CD14-positive monocyte (primary cell): ENCODE measurements at regions not wholly inside any gene's neighbourhood (a gene's known extent, or its start where the extent isn't known, plus 50 kb on each side); places are given as distances from the start of the nearest gene placed in this dataset.

Experiments used
- DNase-seq, 3 donors: peaks; one replicate each; pipeline ENCODE4 v3.0.0-alpha.2; 2011 to 2022
- H2AFZ ChIP-seq: 2 replicates; pipeline ENCODE4 v1.6.0; 2012; ENCODE audit warnings: mild to moderate bottlenecking, low read depth, low read length, inconsistent platforms; ENCODE audit not compliant: insufficient read depth, poor library complexity, severe bottlenecking
- H3K27ac ChIP-seq, 2 donors: 1 replicate in 1 of 2; 2 replicates in 1 of 2; pipeline ENCODE4 v1.5.1; 2012 to 2013; ENCODE audit warnings: low read length in 2 of 2, control low read depth in 1 of 2, inconsistent platforms in 1 of 2, low read depth in 1 of 2, mild to moderate bottlenecking in 1 of 2
- H3K27me3 ChIP-seq, 2 donors: one replicate each; pipeline versions ENCODE4 v1.6.0 to v1.6.1; 2011 to 2013; ENCODE audit warnings: low read length in 2 of 2; ENCODE audit not compliant: control insufficient read depth in 2 of 2, insufficient read depth in 2 of 2
- H3K36me3 ChIP-seq, 2 donors: replicated peaks in 1 of 2; 1 replicate in 1 of 2; 2 replicates in 1 of 2; pipeline versions ENCODE4 v1.5.1 to v1.6.1; 2012 to 2013; ENCODE audit warnings: low read length in 2 of 2, control low read depth in 1 of 2, inconsistent platforms in 1 of 2, mild to moderate bottlenecking in 1 of 2; ENCODE audit not compliant: insufficient read depth in 2 of 2, control insufficient read depth in 1 of 2
- H3K4me1 ChIP-seq, 2 donors: 1 replicate in 1 of 2; 2 replicates in 1 of 2; pipeline versions ENCODE4 v1.5.1 to v1.6.1; 2012 to 2013; ENCODE audit warnings: low read length in 2 of 2, control low read depth in 1 of 2, inconsistent platforms in 1 of 2, mild to moderate bottlenecking in 1 of 2, moderate library complexity in 1 of 2; ENCODE audit not compliant: insufficient read depth in 2 of 2, control insufficient read depth in 1 of 2
- H3K4me2 ChIP-seq: replicated peaks from 2 replicates; pipeline ENCODE3; 2012; ENCODE audit warnings: low read length, moderate library complexity, mild to moderate bottlenecking; ENCODE audit not compliant: poor library complexity, severe bottlenecking; ENCODE audit errors: extremely low read depth
- H3K4me3 ChIP-seq, 3 experiments: fragments of 200-600 bp in 1 of 3; sonication (generic) in 1 of 3; replicated peaks in 1 of 3; 1 replicate in 2 of 3; 2 replicates in 1 of 3; pipeline ENCODE4 v1.5.1; 2011 to 2013; ENCODE audit warnings: low read length in 3 of 3, mild to moderate bottlenecking in 3 of 3, control low read depth in 2 of 3, low read depth in 2 of 3, inconsistent platforms in 1 of 3, moderate library complexity in 1 of 3
- H3K79me2 ChIP-seq: 2 replicates; pipeline ENCODE4 v1.6.0; 2012; ENCODE audit warnings: mild to moderate bottlenecking, control low read depth, inconsistent platforms, low read length, moderate library complexity; ENCODE audit not compliant: insufficient read depth
- H3K9ac ChIP-seq: 2 replicates; pipeline ENCODE4 v1.6.0; 2017; ENCODE audit warnings: low read length, mild to moderate bottlenecking; ENCODE audit not compliant: insufficient read depth, poor library complexity, severe bottlenecking
- H3K9me3 ChIP-seq, 2 donors: replicated peaks in 1 of 2; 1 replicate in 1 of 2; 2 replicates in 1 of 2; pipeline versions ENCODE4 v1.5.1 to v1.6.1; 2012 to 2013; ENCODE audit warnings: low read length in 2 of 2, control low read depth in 1 of 2; ENCODE audit not compliant: control insufficient read depth in 1 of 2, insufficient read depth in 1 of 2
- H4K20me1 ChIP-seq: 2 replicates; pipeline ENCODE4 v1.6.0; 2012; ENCODE audit warnings: mild to moderate bottlenecking, low read length, control low read depth, moderate library complexity; ENCODE audit not compliant: insufficient read depth
- H3K27ac Mint-ChIP-seq, 7 donors: one replicate each; pipeline ENCODE4 v1.8.0; 2020; ENCODE audit warnings: mild to moderate bottlenecking in 7 of 7, mixed read lengths in 7 of 7, moderate library complexity in 6 of 7, inconsistent platforms in 2 of 7
- H3K27me3 Mint-ChIP-seq, 3 donors: one replicate each; pipeline ENCODE4 v1.8.0; 2021 to 2022; ENCODE audit warnings: low read depth in 3 of 3, mild to moderate bottlenecking in 3 of 3, mixed read lengths in 3 of 3, moderate library complexity in 3 of 3, inconsistent platforms in 1 of 3
- H3K36me3 Mint-ChIP-seq, 2 donors: one replicate each; pipeline ENCODE4 v1.8.0; 2020; ENCODE audit warnings: mixed read lengths in 2 of 2, inconsistent platforms in 1 of 2, mild to moderate bottlenecking in 1 of 2
- H3K4me1 Mint-ChIP-seq: one replicate; pipeline ENCODE4 v1.8.0; 2020; ENCODE audit warnings: mild to moderate bottlenecking, mixed read lengths
- H3K4me3 Mint-ChIP-seq, 2 donors: one replicate each; pipeline ENCODE4 v1.8.0; 2020; ENCODE audit warnings: mild to moderate bottlenecking in 2 of 2, mixed read lengths in 2 of 2, moderate library complexity in 1 of 2
- H3K9me3 Mint-ChIP-seq, 7 donors: one replicate each; pipeline ENCODE4 v1.8.0; 2020 to 2022; ENCODE audit warnings: mixed read lengths in 7 of 7, mild to moderate bottlenecking in 6 of 7, moderate library complexity in 6 of 7, inconsistent platforms in 2 of 7
- WGBS: methylation state at CpG from one replicate; pipeline ENCODE4 v1.1.5; 2013; ENCODE audit warnings: missing lambda C conversion rate; ENCODE audit not compliant: insufficient coverage; 5-methylcytosine and 5-hydroxymethylcytosine counted together
- intact Hi-C, 2 donors: fragments of 100-400 bp; cut with micrococcal nuclease; formaldehyde crosslinking; loops; one replicate each; pipeline versions ENCODE4 v1.15.0 to v1.15.1; 2023
- TF ChIP-seq, protein P1 (sequence below): fragments of 200-600 bp; IDR thresholded peaks from one replicate; pipeline ENCODE4 v1.8.0; 2022; ENCODE audit warnings: antibody characterized with exemption, mild to moderate bottlenecking

DNA sequence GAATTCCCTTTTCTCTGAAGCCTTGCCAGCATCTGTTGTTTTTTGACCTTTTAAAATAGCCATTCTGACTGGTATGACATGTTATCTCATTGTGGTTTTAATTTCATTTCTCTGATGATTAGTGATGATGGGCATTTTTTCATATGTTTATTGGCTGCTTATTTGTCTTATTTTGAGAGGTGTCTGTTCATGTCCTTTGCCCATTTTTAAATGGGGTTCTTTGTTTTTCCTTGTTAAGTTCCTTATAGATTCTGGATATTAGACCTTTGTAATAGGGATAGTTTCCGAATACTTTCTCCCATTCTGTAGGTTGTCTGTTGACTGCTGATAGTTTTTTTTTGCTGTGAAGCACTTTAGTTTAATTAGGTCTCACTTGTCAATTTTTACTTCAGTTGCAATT, 54.0 kb upstream of the C1orf185 start:
- Histone ChIP-seq H3K9ac (no peak overlapping the region), H3K4me3 (no peak overlapping the region), H3K9me3 (no peaks in the 10 kb centered on the region), H3K4me2 (no peak overlapping the region), H3K27ac (no peak overlapping the region), H3K4me1 (no peaks in the 10 kb centered on the region), H3K36me3 (no peaks in the 10 kb centered on the region), H2AFZ (no peak overlapping the region), H3K79me2 (no peaks in the 10 kb centered on the region), H3K27me3 (peaks cover 5% of the 10 kb centered on the region in 2 donors), H4K20me1 (no peaks in the 10 kb centered on the region)
- Mint-ChIP-seq H3K4me1 (no peaks in the 10 kb centered on the region), H3K36me3 (no peaks in the 10 kb centered on the region), H3K9me3 (peaks cover 0 to 8% (median 1%) of the 10 kb centered on the region in 7 donors), H3K27ac (no peak overlapping the region), H3K27me3 (peaks cover 4 to 27% (median 11%) of the 10 kb centered on the region in 3 donors), H3K4me3 (no peak overlapping the region)
- TF ChIP-seq, protein P1, sequence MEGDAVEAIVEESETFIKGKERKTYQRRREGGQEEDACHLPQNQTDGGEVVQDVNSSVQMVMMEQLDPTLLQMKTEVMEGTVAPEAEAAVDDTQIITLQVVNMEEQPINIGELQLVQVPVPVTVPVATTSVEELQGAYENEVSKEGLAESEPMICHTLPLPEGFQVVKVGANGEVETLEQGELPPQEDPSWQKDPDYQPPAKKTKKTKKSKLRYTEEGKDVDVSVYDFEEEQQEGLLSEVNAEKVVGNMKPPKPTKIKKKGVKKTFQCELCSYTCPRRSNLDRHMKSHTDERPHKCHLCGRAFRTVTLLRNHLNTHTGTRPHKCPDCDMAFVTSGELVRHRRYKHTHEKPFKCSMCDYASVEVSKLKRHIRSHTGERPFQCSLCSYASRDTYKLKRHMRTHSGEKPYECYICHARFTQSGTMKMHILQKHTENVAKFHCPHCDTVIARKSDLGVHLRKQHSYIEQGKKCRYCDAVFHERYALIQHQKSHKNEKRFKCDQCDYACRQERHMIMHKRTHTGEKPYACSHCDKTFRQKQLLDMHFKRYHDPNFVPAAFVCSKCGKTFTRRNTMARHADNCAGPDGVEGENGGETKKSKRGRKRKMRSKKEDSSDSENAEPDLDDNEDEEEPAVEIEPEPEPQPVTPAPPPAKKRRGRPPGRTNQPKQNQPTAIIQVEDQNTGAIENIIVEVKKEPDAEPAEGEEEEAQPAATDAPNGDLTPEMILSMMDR: no peak
- no CpG with 5 or more reads among the region's 1 CpG for WGBS
- no peak for DNase-seq
- intact Hi-C loops: no loop called here

DNA sequence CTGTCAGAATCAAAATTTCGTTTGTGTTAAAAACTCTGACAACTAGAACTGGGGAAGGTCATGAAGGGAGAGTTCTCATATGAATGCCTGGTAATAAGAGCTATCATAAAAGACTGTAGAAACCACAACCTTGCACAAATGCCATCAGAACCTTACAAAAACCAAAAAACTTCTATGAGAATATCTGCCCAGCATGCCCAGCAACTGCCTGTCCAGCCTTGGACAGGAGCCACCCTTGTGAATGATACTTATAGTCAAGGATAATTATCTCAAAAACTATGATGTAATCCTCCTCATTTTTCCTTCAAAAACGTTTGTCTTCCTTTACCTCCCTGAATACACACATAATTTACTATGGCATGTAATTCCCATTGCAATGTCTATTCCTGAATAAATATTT, 53.4 kb upstream of the C1orf185 start:
- Histone ChIP-seq H3K9me3 (no peaks in the 10 kb centered on the region), H3K4me3 (no peak overlapping the region), H3K27ac (no peak overlapping the region), H3K79me2 (no peaks in the 10 kb centered on the region), H3K4me1 (no peaks in the 10 kb centered on the region), H3K4me2 (no peak overlapping the region), H3K9ac (no peak overlapping the region), H3K27me3 (peaks cover 5% of the 10 kb centered on the region in 2 donors), H4K20me1 (no peaks in the 10 kb centered on the region), H2AFZ (no peak overlapping the region), H3K36me3 (no peaks in the 10 kb centered on the region)
- H3K9me3 Mint-ChIP-seq: peaks cover 0 to 6% (median 0%) of the 10 kb centered on the region in 7 donors
- no peak for DNase-seq
- H3K27ac Mint-ChIP-seq: no peak overlapping the region
- no peaks in the 10 kb centered on the region for H3K36me3 Mint-ChIP-seq
- intact Hi-C loops: no loop called here
- TF ChIP-seq, protein P1: no peak
- H3K27me3 Mint-ChIP-seq: peaks cover 4 to 27% (median 10%) of the 10 kb centered on the region in 3 donors
- no peaks in the 10 kb centered on the region for H3K4me1 Mint-ChIP-seq
- WGBS: no CpG with 5 or more reads among the region's 2 CpGs
- H3K4me3 Mint-ChIP-seq: no peak overlapping the region
